ENCODE measurements at regions not wholly inside any gene's neighbourhood (a gene's known extent, or its start where the extent isn't known, plus 50 kb on each side); places are given as distances from the start of the nearest gene placed in this dataset.

DNA sequence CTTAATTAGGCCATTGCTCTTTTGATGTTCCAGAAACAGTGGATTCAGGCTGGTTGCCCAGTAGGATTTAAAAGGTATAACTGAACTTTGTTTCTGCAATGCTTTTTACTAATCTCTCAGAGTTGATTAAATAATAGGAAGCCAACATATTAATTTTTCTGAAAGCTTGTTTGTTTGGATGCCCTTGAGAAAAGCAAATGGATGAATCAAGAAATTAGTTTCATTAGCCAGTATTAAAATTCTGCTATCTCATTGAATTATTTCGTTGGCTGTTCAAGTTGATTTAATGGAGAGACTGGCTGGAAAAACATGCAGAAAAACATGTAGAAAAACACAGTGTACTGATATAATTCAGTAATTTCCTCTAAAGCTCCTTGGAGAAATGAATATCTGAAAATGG, 178.9 kb upstream of the THRB start:
- no CpG with 5 or more reads among the region's 1 CpG for WGBS (ENCODE audit: insufficient coverage)
- peaks cover 1 to 9% (median 3%) of the 10 kb centered on the region in 3 donors for H3K27me3 Mint-ChIP-seq (ENCODE audit: low read depth in 3 of 3)
- H3K4me3 Mint-ChIP-seq, result no peak overlapping the region
- H3K9me3 ChIP-seq (replicated peaks in 1 of 2; ENCODE audit: control insufficient read depth in 1 of 2, insufficient read depth in 1 of 2, low read length in 2 of 2), result no peaks in the 10 kb centered on the region
- H3K9me3 Mint-ChIP-seq, result no peaks in the 10 kb centered on the region
- no peaks in the 10 kb centered on the region for H3K27me3 ChIP-seq (ENCODE audit: control insufficient read depth in 2 of 2, insufficient read depth in 2 of 2, low read length in 2 of 2)
- no peak overlapping the region for H2AFZ ChIP-seq (ENCODE audit: insufficient read depth, low read depth, low read length, poor library complexity, severe bottlenecking)
- no peak for DNase-seq
- no peak overlapping the region for H3K27ac ChIP-seq (ENCODE audit: low read depth in 1 of 2, low read length in 2 of 2)
- no peak overlapping the region for H3K4me2 ChIP-seq (replicated peaks; ENCODE audit: extremely low read depth, low read length, poor library complexity, severe bottlenecking)
- H3K36me3 Mint-ChIP-seq, result no peaks in the 10 kb centered on the region
- no peaks in the 10 kb centered on the region for H3K36me3 ChIP-seq (replicated peaks in 1 of 2; ENCODE audit: control insufficient read depth in 1 of 2, insufficient read depth in 2 of 2, low read length in 2 of 2)
- no peaks in the 10 kb centered on the region for H3K79me2 ChIP-seq (ENCODE audit: insufficient read depth, low read length)
- H3K4me1 ChIP-seq (ENCODE audit: control insufficient read depth in 1 of 2, insufficient read depth in 2 of 2, low read length in 2 of 2), result peaks cover 8 to 9% of the 10 kb centered on the region in 2 donors
- TF ChIP-seq, protein P1, sequence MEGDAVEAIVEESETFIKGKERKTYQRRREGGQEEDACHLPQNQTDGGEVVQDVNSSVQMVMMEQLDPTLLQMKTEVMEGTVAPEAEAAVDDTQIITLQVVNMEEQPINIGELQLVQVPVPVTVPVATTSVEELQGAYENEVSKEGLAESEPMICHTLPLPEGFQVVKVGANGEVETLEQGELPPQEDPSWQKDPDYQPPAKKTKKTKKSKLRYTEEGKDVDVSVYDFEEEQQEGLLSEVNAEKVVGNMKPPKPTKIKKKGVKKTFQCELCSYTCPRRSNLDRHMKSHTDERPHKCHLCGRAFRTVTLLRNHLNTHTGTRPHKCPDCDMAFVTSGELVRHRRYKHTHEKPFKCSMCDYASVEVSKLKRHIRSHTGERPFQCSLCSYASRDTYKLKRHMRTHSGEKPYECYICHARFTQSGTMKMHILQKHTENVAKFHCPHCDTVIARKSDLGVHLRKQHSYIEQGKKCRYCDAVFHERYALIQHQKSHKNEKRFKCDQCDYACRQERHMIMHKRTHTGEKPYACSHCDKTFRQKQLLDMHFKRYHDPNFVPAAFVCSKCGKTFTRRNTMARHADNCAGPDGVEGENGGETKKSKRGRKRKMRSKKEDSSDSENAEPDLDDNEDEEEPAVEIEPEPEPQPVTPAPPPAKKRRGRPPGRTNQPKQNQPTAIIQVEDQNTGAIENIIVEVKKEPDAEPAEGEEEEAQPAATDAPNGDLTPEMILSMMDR (IDR thresholded peaks at IDR 0.05), result no peak
- no peak overlapping the region for H3K4me3 ChIP-seq (replicated peaks in 1 of 3; ENCODE audit: low read depth in 2 of 3, low read length in 3 of 3)
- intact Hi-C loops (cut with micrococcal nuclease), result no loop called here
- peaks cover 15% of the 10 kb centered on the region for H3K4me1 Mint-ChIP-seq
- H3K9ac ChIP-seq (ENCODE audit: insufficient read depth, low read length, poor library complexity, severe bottlenecking), result no peak overlapping the region
- no peak overlapping the region for H3K27ac Mint-ChIP-seq
- H4K20me1 ChIP-seq (ENCODE audit: insufficient read depth, low read length), result no peaks in the 10 kb centered on the region

GRCh38 chr3:24674261-24674660, 179.6 kb upstream of the THRB start:
- no peaks in the 10 kb centered on the region for H3K36me3 ChIP-seq (replicated peaks in 1 of 2; ENCODE audit: control insufficient read depth in 1 of 2, insufficient read depth in 2 of 2, low read length in 2 of 2)
- H3K27ac ChIP-seq (ENCODE audit: low read depth in 1 of 2, low read length in 2 of 2), result no peak overlapping the region
- no peaks in the 10 kb centered on the region for H3K9me3 ChIP-seq (replicated peaks in 1 of 2; ENCODE audit: control insufficient read depth in 1 of 2, insufficient read depth in 1 of 2, low read length in 2 of 2)
- peaks cover 11% of the 10 kb centered on the region in 2 donors for H3K4me1 ChIP-seq (ENCODE audit: control insufficient read depth in 1 of 2, insufficient read depth in 2 of 2, low read length in 2 of 2)
- no peaks in the 10 kb centered on the region for H3K79me2 ChIP-seq (ENCODE audit: insufficient read depth, low read length)
- intact Hi-C loops (cut with micrococcal nuclease), result no loop called here
- no peak overlapping the region for H3K4me3 ChIP-seq (replicated peaks in 1 of 3; ENCODE audit: low read depth in 2 of 3, low read length in 3 of 3)
- H3K4me1 Mint-ChIP-seq, result peaks cover 20% of the 10 kb centered on the region
- TF ChIP-seq, protein P1 (IDR thresholded peaks at IDR 0.05), result no peak
- H4K20me1 ChIP-seq (ENCODE audit: insufficient read depth, low read length), result no peaks in the 10 kb centered on the region
- H3K4me3 Mint-ChIP-seq, result no peak overlapping the region
- peaks cover 1 to 14% (median 3%) of the 10 kb centered on the region in 3 donors for H3K27me3 Mint-ChIP-seq (ENCODE audit: low read depth in 3 of 3)
- H3K9me3 Mint-ChIP-seq, result no peaks in the 10 kb centered on the region
- H2AFZ ChIP-seq (ENCODE audit: insufficient read depth, low read depth, low read length, poor library complexity, severe bottlenecking), result no peak overlapping the region
- H3K4me2 ChIP-seq (replicated peaks; ENCODE audit: extremely low read depth, low read length, poor library complexity, severe bottlenecking), result no peak overlapping the region
- no peak for DNase-seq
- H3K27me3 ChIP-seq (ENCODE audit: control insufficient read depth in 2 of 2, insufficient read depth in 2 of 2, low read length in 2 of 2), result no peaks in the 10 kb centered on the region
- H3K9ac ChIP-seq (ENCODE audit: insufficient read depth, low read length, poor library complexity, severe bottlenecking), result no peak overlapping the region
- H3K27ac Mint-ChIP-seq, result no peak overlapping the region
- no peaks in the 10 kb centered on the region for H3K36me3 Mint-ChIP-seq
- WGBS (ENCODE audit: insufficient coverage), result no CpG with 5 or more reads among the region's 2 CpGs

Data from CD14-positive monocyte (primary cell).